ENCODE measurements at regions not wholly inside any gene's neighbourhood (a gene's known extent, or its start where the extent isn't known, plus 50 kb on each side); places are given as distances from the start of the nearest gene placed in this dataset.

GRCh38 chr15:94845390-94845716, 614.0 kb downstream of the MCTP2 start:
- no peak for DNase-seq (ENCODE audit: low read depth)
- H3K4me3 ChIP-seq (ENCODE audit: low read length): no peak overlapping the region

GRCh38 chr15:94847325-94847724, 616.0 kb downstream of the MCTP2 start:
- no peaks in the 10 kb centered on the region for H3K27me3 ChIP-seq (replicated peaks; ENCODE audit: control insufficient read depth, insufficient read depth, low read length)
- no peaks in the 10 kb centered on the region for H3K36me3 ChIP-seq (ENCODE audit: control insufficient read depth, insufficient read depth, low read length, severe bottlenecking)
- H3K4me1 ChIP-seq (ENCODE audit: control insufficient read depth, insufficient read depth, low read length): no peaks in the 10 kb centered on the region
- DNase-seq (ENCODE audit: low read depth): no peak
- H3K9me3 ChIP-seq (ENCODE audit: control insufficient read depth, low read length): peaks cover 11% of the 10 kb centered on the region
- H3K9ac ChIP-seq (ENCODE audit: low read length): no peak overlapping the region
- H3K4me3 ChIP-seq (ENCODE audit: low read length): no peak overlapping the region

More at GRCh38 chr15:94845390-94845716, 614.0 kb downstream of the MCTP2 start:
- no peaks in the 10 kb centered on the region for H3K36me3 ChIP-seq (ENCODE audit: control insufficient read depth, insufficient read depth, low read length, severe bottlenecking)
- peak overlapping the region; percentile 41 for H3K9ac ChIP-seq (ENCODE audit: low read length)
- peaks cover 4% of the 10 kb centered on the region for H3K4me1 ChIP-seq (ENCODE audit: control insufficient read depth, insufficient read depth, low read length)
- H3K9me3 ChIP-seq (ENCODE audit: control insufficient read depth, low read length): peaks cover 9% of the 10 kb centered on the region
- no peaks in the 10 kb centered on the region for H3K27me3 ChIP-seq (replicated peaks; ENCODE audit: control insufficient read depth, insufficient read depth, low read length)

DNA sequence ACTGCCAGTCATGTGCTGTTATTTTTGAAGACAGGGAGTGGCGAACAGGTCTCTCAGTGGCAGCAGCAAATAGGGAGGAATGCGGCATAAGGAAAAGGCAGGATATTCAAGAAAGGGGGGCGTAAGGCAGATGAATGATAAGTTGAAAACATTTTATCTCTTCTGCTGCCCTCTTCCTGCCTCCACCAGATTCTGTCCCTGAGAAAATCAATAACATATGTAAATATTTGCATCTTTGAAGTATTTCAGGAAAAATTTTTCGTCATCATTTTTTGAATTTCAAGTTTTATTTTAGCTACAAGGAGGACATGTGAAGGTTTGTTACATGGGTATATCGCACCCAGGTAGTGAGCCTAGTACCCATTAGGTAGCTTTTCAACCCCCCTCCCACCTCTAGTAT, 616.7 kb downstream of the MCTP2 start:
- no peaks in the 10 kb centered on the region for H3K4me1 ChIP-seq (ENCODE audit: control insufficient read depth, insufficient read depth, low read length)
- no peaks in the 10 kb centered on the region for H3K36me3 ChIP-seq (ENCODE audit: control insufficient read depth, insufficient read depth, low read length, severe bottlenecking)
- no peak for DNase-seq (ENCODE audit: low read depth)
- no peaks in the 10 kb centered on the region for H3K27me3 ChIP-seq (replicated peaks; ENCODE audit: control insufficient read depth, insufficient read depth, low read length)
- H3K9ac ChIP-seq (ENCODE audit: low read length): no peak overlapping the region
- no peak overlapping the region for H3K4me3 ChIP-seq (ENCODE audit: low read length)
- peaks cover 11% of the 10 kb centered on the region for H3K9me3 ChIP-seq (ENCODE audit: control insufficient read depth, low read length)

DNA sequence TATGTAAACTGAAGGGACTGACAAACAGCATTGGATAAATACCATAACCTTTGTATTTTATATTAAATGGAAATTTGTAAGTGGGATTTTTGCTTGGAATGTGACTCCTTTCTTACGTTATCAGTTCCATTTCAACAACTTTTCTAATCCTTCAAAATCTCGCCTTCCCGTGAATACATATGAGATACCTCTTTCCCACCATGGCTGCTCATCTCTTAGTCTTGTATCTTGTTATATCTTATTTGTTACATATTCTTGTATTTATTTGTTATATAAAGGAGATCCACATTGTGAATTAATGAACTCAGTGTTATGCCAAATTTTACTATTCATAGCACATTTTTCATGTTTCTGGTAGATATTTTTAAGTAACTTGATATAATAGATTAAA, 623.7 kb downstream of the MCTP2 start:
- Histone ChIP-seq H3K9me3 (ENCODE audit: control insufficient read depth, low read length) (peaks cover 3% of the 10 kb centered on the region), H3K27me3 (replicated peaks; ENCODE audit: control insufficient read depth, insufficient read depth, low read length) (no peaks in the 10 kb centered on the region), H3K4me3 (ENCODE audit: low read length) (no peak overlapping the region), H3K36me3 (ENCODE audit: control insufficient read depth, insufficient read depth, low read length, severe bottlenecking) (no peaks in the 10 kb centered on the region), H3K4me1 (ENCODE audit: control insufficient read depth, insufficient read depth, low read length) (peaks cover 9% of the 10 kb centered on the region), H3K9ac (ENCODE audit: low read length) (no peak overlapping the region)
- DNase-seq (ENCODE audit: low read depth): no peak

- H3K9ac ChIP-seq (ENCODE audit: low read length): no peak overlapping the region
- no peak overlapping the region for H3K4me3 ChIP-seq (ENCODE audit: low read length)
Observed at GRCh38 chr15:94855409-94856266, 624.3 kb downstream of the MCTP2 start.

GRCh38 chr15:94856267-94856854, 625.0 kb downstream of the MCTP2 start:
- Histone ChIP-seq H3K4me1 (ENCODE audit: control insufficient read depth, insufficient read depth, low read length) (peaks cover 9% of the 10 kb centered on the region), H3K9me3 (ENCODE audit: control insufficient read depth, low read length) (no peaks in the 10 kb centered on the region), H3K9ac (ENCODE audit: low read length) (no peak overlapping the region), H3K4me3 (ENCODE audit: low read length) (no peak overlapping the region), H3K27me3 (replicated peaks; ENCODE audit: control insufficient read depth, insufficient read depth, low read length) (no peaks in the 10 kb centered on the region), H3K36me3 (ENCODE audit: control insufficient read depth, insufficient read depth, low read length, severe bottlenecking) (no peaks in the 10 kb centered on the region)
- no peak for DNase-seq (ENCODE audit: low read depth)

More at GRCh38 chr15:94855409-94856266, 624.3 kb downstream of the MCTP2 start:
- no peaks in the 10 kb centered on the region for H3K27me3 ChIP-seq (replicated peaks; ENCODE audit: control insufficient read depth, insufficient read depth, low read length)
- H3K4me1 ChIP-seq (ENCODE audit: control insufficient read depth, insufficient read depth, low read length): peaks cover 9% of the 10 kb centered on the region
- no peak for DNase-seq (ENCODE audit: low read depth)
- peaks cover 2% of the 10 kb centered on the region for H3K9me3 ChIP-seq (ENCODE audit: control insufficient read depth, low read length)
- H3K36me3 ChIP-seq (ENCODE audit: control insufficient read depth, insufficient read depth, low read length, severe bottlenecking): no peaks in the 10 kb centered on the region

DNA sequence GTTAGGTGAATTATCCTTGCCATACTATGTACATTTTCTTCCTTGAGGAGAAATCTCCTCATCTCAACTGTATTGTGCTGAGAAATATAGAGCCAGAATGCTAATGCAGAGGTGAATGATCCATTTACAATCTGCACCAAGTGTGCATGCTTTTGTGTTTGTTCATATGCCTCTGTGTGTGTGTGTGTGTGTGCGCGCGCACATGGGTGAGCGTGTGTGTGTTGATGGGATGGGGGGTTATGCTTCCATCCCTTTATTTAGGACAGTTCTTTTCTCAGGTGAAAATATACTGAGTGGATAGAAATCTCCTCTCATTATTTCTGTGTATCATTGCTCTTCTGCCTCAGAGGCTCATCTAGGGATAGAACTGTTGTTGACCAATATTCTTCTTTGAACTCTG, 626.1 kb downstream of the MCTP2 start:
- H3K36me3 ChIP-seq (ENCODE audit: control insufficient read depth, insufficient read depth, low read length, severe bottlenecking): no peaks in the 10 kb centered on the region
- H3K27me3 ChIP-seq (replicated peaks; ENCODE audit: control insufficient read depth, insufficient read depth, low read length): no peaks in the 10 kb centered on the region
- H3K9me3 ChIP-seq (ENCODE audit: control insufficient read depth, low read length): peaks cover 3% of the 10 kb centered on the region
- H3K9ac ChIP-seq (ENCODE audit: low read length): peak overlapping the region; percentile 45
- DNase-seq (ENCODE audit: low read depth): no peak
- peaks cover 9% of the 10 kb centered on the region for H3K4me1 ChIP-seq (ENCODE audit: control insufficient read depth, insufficient read depth, low read length)
- H3K4me3 ChIP-seq (ENCODE audit: low read length): no peak overlapping the region

GRCh38 chr15:94858011-94858410, 626.6 kb downstream of the MCTP2 start:
- H3K36me3 ChIP-seq (ENCODE audit: control insufficient read depth, insufficient read depth, low read length, severe bottlenecking): no peaks in the 10 kb centered on the region
- no peak overlapping the region for H3K4me3 ChIP-seq (ENCODE audit: low read length)
- peaks cover 8% of the 10 kb centered on the region for H3K9me3 ChIP-seq (ENCODE audit: control insufficient read depth, low read length)
- peak overlapping the region; percentile 45 for H3K9ac ChIP-seq (ENCODE audit: low read length)
- H3K27me3 ChIP-seq (replicated peaks; ENCODE audit: control insufficient read depth, insufficient read depth, low read length): no peaks in the 10 kb centered on the region
- H3K4me1 ChIP-seq (ENCODE audit: control insufficient read depth, insufficient read depth, low read length): peaks cover 9% of the 10 kb centered on the region
- DNase-seq (ENCODE audit: low read depth): no peak

DNA sequence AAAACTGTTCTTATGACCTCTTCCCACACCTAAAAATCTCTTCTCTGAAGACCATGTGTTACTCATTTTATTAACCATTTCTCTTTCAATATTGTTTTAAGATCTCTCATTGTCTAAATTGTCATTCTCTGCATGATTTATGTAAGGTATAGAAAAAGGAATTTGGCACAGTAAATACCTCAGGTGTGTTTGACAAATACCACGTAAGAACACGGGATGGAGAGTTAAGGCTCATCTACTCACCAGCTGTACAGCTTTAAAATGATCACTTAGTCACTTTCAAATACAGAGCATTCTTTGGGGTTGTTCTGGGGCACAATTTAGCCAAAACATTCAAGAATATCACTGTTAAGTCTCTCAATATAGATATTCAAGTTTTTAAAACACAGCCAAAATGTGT, 627.1 kb downstream of the MCTP2 start:
- Histone ChIP-seq H3K9ac (ENCODE audit: low read length) (peak overlapping the region; percentile 42), H3K9me3 (ENCODE audit: control insufficient read depth, low read length) (peaks cover 8% of the 10 kb centered on the region), H3K4me1 (ENCODE audit: control insufficient read depth, insufficient read depth, low read length) (peaks cover 9% of the 10 kb centered on the region), H3K27me3 (replicated peaks; ENCODE audit: control insufficient read depth, insufficient read depth, low read length) (no peaks in the 10 kb centered on the region), H3K4me3 (ENCODE audit: low read length) (no peak overlapping the region), H3K36me3 (ENCODE audit: control insufficient read depth, insufficient read depth, low read length, severe bottlenecking) (no peaks in the 10 kb centered on the region)
- DNase-seq (ENCODE audit: low read depth): no peak

DNA sequence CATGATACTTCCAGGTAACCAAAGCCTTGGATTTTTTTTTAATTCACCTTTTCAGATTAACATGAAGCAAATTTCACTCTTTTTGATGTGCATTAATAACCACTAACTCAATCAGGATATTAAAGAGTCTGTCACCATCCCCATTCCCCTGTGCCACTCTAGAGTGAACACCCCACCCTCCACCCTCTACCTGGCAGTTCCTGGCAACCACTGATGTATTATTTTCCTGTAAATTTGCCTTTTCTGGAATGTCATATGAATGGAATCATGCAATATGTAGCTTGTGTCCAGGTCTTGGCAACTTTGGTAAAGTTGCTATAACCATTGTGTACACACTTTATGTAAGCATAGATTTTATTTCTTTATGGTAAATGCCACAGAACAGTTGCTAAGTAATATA, 627.6 kb downstream of the MCTP2 start:
- no peak overlapping the region for H3K4me3 ChIP-seq (ENCODE audit: low read length)
- DNase-seq (ENCODE audit: low read depth): no peak
- H3K9ac ChIP-seq (ENCODE audit: low read length): peak overlapping the region; percentile 42
- H3K4me1 ChIP-seq (ENCODE audit: control insufficient read depth, insufficient read depth, low read length): peaks cover 9% of the 10 kb centered on the region
- H3K9me3 ChIP-seq (ENCODE audit: control insufficient read depth, low read length): peaks cover 8% of the 10 kb centered on the region
- H3K27me3 ChIP-seq (replicated peaks; ENCODE audit: control insufficient read depth, insufficient read depth, low read length): no peaks in the 10 kb centered on the region
- H3K36me3 ChIP-seq (ENCODE audit: control insufficient read depth, insufficient read depth, low read length, severe bottlenecking): no peaks in the 10 kb centered on the region

DNA sequence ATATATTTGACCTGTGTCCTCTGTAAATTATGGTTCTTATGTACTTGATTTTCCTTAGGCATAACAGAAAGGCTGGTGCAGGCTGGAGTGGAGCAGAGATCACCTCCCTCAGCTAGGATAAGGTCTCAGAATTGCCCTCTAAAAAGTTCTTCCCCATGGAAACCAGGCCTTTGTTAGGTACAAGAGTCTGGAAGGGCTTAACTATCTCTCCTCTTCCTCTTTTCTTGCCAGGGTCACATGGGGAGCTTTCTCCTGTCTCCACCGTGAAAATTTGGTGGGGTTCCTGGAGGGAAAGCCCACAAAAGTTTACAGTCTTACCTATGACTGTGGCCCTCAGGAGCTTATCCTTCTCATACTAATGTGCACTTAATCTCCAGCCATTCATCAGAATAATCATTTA, 633.2 kb downstream of the MCTP2 start:
- H3K36me3 ChIP-seq (ENCODE audit: control insufficient read depth, insufficient read depth, low read length, severe bottlenecking): no peaks in the 10 kb centered on the region
- no peak for DNase-seq (ENCODE audit: low read depth)
- no peaks in the 10 kb centered on the region for H3K27me3 ChIP-seq (replicated peaks; ENCODE audit: control insufficient read depth, insufficient read depth, low read length)

More for the DNA sequence above, 633.2 kb downstream of the MCTP2 start:
- Histone ChIP-seq H3K4me1 (ENCODE audit: control insufficient read depth, insufficient read depth, low read length) (no peaks in the 10 kb centered on the region), H3K9ac (ENCODE audit: low read length) (no peak overlapping the region), H3K4me3 (ENCODE audit: low read length) (no peak overlapping the region), H3K9me3 (ENCODE audit: control insufficient read depth, low read length) (peaks cover 8% of the 10 kb centered on the region)

All from adipocyte (in vitro differentiated cells).